GM21786 (cell line): ENCODE measurements at regions not wholly inside any gene's neighbourhood (a gene's known extent, or its start where the extent isn't known, plus 50 kb on each side); places are given as distances from the start of the nearest gene placed in this dataset.
"Not testable (repeated sequence)": the region's sequence is repeated elsewhere in the genome, so short reads cannot be mapped to it uniquely, and the experiment has no call there.

ENCODE experiments used
- ATAC-seq: cut with Tn5 transposase; IDR thresholded peaks from one replicate; pipeline ENCODE4 v1.9.1; 2021; ENCODE audit not compliant: unreplicated experiment

DNA sequence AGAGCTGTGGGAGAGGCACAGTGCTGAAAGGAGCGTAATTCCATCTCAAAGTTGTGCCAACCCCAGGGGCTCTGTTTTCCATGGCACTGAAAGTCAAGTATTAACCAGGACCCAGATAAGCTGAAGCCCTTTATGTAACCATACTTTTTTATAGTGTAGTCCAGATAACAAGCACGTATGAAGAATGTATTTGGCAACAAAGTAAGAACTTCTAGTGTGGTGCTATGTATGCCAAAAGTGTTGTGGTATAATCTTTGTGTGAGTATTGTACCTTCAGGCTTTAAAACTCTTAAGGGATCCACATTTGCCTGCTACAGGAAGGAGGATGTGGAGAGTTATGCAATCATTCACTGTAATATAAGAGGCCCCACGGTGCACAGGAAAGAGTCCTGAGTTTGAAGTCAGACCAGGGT lies 129.4 kb downstream of the IBTK start:
- no peak for ATAC-seq

DNA sequence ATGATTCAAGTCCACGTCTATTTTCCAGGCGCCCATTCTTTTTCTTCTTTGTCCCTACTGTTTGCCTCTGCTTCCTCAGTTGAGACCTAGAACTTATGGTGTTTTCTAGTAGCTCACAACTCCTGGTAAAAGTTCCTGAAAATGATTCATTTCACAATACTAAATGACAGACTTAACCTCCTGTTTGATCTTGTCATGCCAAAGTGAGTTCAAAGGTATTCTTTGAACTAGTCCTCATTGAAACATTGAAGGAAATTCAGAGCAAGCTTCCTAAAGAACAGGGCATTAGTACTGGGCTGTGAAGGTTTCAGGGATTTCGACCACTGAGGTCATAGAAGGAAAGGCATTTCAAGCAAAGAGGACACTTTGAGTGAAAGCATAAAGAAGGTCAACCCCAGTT lies 132.8 kb downstream of the IBTK start:
- no peak for ATAC-seq

DNA sequence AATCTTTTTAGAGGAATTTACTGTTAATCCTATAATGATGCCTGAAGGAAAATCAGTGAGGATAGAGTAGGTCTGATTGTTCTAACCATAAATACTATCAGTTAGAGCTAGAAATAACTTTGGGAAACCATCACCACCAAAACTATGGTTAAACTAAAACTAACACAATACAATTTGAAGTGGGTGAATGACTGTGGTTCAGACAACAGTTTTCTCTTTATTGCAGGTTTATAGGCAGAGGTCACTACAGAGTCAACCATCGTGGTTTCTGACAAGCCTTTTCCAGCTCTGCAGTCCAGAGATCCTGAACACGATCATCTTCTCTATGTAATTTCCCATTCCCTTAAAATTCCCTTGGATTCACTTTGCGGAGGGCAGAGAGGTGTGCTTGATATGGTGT lies 134.3 kb downstream of the IBTK start:
- ATAC-seq: no peak

DNA sequence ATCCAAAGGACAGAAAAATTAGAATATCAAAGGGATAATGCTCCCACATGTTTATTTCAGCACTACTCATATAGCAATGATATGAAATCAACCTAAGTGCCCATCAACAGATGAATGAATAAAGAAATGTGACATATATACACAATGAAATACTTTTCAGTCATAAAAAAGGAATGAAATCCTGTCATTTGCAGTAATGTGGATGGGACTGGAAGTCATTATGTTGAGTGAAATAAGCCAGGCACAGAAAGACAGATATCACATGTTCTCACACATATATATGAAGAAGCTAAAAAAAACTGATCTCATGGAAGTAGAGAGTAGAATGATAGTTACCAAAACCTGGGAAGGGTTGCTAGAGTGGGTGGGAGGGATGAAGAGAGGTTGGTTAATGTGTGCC lies 135.7 kb downstream of the IBTK start:
- no peak for ATAC-seq

DNA sequence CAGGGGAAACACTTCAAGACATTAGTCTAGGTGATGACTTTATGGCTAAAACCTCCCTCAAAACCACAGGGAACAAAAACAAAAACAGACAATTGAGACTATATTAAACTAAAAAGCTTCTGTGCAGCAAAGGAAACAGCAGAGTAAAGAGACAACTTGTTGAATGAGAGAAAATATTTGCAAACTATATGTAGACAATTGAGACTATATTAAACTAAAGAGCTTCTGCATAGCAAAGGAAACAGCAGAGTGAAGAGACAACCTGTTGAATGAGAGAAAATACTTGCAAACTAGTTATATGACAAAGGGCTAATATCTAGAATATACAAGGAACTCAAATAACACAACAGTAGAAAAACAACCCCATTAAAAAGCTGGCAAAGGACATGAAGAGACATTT lies 136.4 kb downstream of the IBTK start:
- no peak for ATAC-seq

DNA sequence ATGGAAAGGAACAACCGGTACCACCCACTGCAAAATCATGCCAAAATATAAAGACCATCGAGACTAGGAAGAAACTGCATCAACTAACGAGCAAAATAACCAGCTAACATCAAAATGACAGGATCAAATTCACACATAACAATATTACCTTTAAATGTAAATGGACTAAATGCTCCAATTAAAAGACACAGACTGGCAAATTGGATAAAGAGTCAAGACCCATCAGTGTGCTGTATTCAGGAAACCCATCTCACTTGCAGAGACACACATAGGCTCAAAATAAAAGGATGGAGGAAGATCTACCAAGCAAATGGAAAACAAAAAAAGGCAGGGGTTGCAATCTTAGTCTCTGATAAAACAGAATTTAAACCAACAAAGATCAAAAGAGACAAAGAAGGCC lies 144.4 kb downstream of the IBTK start:
- not testable (repeated sequence) for ATAC-seq

DNA sequence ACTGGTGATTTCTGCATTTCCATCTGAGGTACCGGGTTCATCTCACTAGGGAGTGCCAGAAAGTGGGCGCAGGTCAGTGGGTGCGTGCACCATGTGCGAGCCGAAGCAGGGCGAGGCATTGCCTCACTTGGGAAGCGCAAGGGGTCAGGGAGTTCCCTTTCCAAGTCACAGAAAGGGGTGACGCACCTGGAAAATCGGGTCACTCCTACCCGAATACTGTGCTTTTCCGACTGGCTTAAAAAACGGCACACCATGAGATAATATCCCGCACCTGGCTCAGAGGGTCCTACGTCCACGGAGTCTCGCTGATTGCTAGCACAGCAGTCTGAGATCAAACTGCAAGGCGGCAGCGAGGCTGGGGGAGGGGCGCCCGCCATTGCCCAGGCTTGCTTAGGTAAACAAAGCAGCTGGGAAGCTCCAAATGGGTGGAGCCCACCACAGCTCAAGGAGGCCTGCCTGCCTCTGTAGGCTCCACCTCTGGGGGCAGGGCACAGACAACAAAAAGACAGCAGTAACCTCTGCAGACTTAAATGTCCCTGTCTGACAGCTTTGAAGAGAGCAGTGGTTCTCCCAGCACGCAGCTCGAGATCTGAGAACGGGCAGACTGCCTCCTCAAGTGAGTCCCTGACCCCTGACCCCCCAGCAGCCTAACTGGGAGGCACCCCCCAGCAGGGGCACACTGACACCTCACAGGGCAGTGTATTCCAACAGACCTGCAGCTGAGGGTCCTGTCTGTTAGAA lies 146.0 kb downstream of the IBTK start:
- ATAC-seq: not testable (repeated sequence)

GRCh38 chr6:82100763-82101162 lies 146.8 kb downstream of the IBTK start:
- not testable (repeated sequence) for ATAC-seq

DNA sequence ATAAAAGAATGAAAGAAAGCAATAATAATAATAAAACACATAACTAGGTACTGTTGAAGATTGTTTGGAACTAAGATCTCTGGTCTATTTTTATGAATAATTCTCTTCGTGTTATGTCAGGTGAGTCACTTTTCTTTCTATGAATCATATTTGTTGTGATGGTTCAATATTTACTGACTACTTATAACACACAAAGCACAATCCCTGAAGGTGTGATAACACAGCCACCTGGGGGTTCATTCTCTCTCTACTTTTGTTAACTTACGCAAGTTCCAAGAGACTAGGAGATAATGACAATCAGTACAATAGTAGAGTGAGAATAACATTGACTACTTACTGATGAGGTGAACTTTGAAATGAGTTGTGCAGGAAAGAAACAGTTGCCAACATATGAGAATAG lies 149.9 kb downstream of the IBTK start:
- ATAC-seq: no peak

GRCh38 chr6:82095091-82095490 lies 152.5 kb downstream of the IBTK start:
- no peak for ATAC-seq

DNA sequence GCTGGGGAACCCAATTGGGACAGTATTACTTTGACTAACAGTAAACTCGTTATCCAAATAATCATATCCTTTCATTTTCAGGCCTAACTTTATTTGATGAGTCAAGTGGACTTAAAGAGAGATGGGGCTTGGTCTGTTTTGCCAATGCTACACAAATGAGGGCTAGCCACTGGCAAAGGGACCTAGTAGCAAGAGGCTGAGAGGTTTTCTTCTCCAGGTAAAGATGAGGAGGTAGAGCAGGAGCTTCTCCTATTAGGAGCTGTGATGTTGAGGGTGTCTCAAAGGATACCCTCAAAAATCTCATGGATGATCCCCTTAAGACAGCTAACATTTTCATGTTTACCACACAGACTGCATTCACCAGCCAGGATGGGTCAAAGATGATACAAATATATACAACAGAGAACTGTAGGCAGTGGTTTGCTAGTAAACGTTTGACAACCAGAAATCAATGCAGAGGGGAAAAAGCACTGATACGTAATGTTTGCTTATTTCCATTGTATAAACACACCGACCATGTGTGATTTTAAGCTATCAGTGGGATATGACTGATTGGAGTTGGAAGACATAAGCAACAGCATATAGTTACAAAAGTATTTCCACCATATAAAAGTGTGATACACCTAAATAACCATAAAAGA lies 153.3 kb downstream of the IBTK start:
- no peak for ATAC-seq

GRCh38 chr6:82088978-82089771 lies 158.4 kb downstream of the IBTK start:
- no peak for ATAC-seq

DNA sequence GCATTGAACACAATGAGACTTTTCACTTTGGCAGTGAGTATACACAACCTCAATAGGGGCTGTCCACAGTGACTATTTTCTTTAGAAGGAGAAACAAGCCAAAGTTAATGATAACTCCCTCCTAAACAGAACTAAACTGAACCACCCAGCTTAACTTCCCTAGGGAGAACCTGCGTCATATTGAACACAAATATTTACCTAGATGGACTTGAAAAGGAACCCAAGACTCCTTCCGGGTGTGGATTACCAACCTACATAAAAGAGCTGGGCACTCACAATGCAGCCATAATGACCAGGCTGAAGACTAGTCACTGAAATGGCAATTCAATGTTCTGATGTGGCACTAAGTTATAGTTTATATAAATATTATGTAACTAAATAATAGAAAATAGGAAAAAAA lies 160.6 kb downstream of the IBTK start:
- ATAC-seq: no peak

DNA sequence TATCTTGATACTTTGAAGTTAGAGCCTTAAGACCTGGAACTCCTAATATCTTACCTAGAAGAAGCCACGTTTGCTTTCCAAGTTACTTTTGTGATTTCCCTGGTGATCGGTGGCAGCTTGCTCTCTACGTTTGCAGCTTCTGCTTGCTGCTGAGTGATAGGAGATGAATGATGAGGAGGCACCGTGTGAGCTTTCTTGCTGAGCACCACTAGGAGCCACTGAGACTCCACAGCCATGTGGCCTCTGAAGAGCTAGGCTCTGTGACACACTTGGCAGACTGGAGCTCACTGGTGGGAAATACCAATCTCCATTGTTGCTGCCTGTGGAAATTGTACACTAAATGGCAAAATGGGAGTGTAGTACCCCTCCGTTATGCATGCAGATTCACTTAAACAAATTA lies 161.8 kb downstream of the IBTK start:
- ATAC-seq: no peak

- ATAC-seq: no peak
Observed at GRCh38 chr6:82084324-82084920, 163.1 kb downstream of the IBTK start.

GRCh38 chr6:82083646-82084045 lies 163.9 kb downstream of the IBTK start:
- no peak for ATAC-seq

DNA sequence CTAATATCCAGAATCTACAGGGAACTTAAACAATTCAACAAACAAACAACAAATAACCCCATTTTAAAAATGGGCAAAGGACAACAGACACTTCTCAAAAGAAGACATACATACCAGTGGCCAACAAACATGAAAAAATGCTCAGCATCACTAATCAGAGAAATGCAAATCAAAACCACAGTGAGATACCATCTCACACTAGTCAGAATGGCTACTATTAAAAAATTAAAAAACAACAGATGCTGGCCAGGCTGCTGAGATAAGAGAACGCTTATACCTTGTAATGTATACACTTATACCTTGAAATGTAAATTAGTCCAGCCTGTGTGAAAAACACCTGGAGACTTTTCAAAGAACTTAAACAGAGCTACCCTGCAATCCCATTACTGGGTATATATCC lies 166.8 kb downstream of the IBTK start:
- ATAC-seq: no peak

- ATAC-seq: no peak
Observed at GRCh38 chr6:82078286-82078908, 169.1 kb downstream of the IBTK start.

DNA sequence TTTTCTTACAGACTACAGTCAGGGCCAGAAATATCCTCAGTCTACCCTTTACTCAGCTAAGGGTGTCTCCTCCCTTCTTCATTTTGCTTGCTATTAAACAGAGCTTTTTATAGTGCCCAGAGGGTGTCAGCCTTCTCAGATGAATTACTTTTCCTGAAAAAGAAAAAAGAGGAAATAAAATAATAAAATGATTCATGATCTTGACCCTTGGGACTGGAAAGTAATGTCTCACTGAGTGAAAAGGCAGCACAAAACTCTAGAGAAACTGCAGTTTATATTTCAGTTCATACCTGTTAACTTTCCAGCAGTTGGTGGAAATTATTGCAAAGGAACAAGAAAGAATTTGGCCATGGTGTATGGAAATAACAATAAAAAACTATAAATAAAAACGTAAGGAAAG lies 170.6 kb downstream of the IBTK start:
- ATAC-seq: no peak

DNA sequence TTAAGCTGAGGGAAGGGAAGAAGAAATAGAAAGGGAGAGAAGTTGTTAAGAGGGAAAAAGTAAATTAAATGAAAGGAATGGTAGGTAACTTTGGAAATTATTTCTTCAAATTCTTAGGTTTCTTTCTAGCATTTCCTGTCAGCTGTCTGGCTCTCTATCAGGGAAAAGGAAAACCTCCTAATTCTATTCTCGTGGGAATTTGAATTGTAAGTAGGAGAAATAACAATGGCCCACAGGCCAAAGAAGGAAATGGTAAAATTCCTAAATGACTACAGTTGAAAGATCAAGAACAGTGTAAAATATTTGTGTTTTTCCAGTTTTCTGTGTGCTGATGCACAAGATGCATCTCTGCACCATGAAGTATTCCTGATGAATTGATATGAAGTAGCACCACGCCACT lies 173.0 kb downstream of the IBTK start:
- no peak for ATAC-seq

- ATAC-seq: no peak
Observed at GRCh38 chr6:82073484-82073883, 174.1 kb downstream of the IBTK start.
